ENCODE measurements at regions not wholly inside any gene's neighbourhood (a gene's known extent, or its start where the extent isn't known, plus 50 kb on each side); places are given as distances from the start of the nearest gene placed in this dataset.
"Not testable (repeated sequence)": the region's sequence is repeated elsewhere in the genome, so short reads cannot be mapped to it uniquely, and the experiment has no call there.

- POLR2A ChIA-PET = no interaction called here
- TF ChIP-seq ZNF202 (tag by site-specific recombination; IDR thresholded peaks at IDR 0.05; ENCODE audit: borderline replicate concordance) (no peak), ZNF548 (tag by site-specific recombination; IDR thresholded peaks at IDR 0.05) (no peak), ZNF362 (tag by site-specific recombination; IDR thresholded peaks at IDR 0.05) (no peak), CTCF (tag by site-specific recombination; IDR thresholded peaks at IDR 0.05) (no peak), ZNF791 (tag by site-specific recombination; IDR thresholded peaks at IDR 0.05) (no peak), HOXA7 (CRISPR knock-in tag; IDR thresholded peaks at IDR 0.05; ENCODE audit: borderline replicate concordance) (no peak), ZBTB48 (tag by site-specific recombination; IDR thresholded peaks at IDR 0.05) (no peak), ZNF704 (tag by site-specific recombination; IDR thresholded peaks at IDR 0.05) (no peak), ZNF843 (tag by site-specific recombination; IDR thresholded peaks at IDR 0.05) (no peak), ZNF211 (tag by site-specific recombination; IDR thresholded peaks at IDR 0.05; ENCODE audit: low read depth) (no peak), ZNF157 (tag by site-specific recombination; IDR thresholded peaks at IDR 0.05) (no peak), ELK4 (IDR thresholded peaks at IDR 0.05; ENCODE audit: borderline replicate concordance, low read depth, low read length) (no peak), ZNF24 (tag by site-specific recombination; IDR thresholded peaks at IDR 0.05) (no peak), ZNF629 (tag by site-specific recombination; IDR thresholded peaks at IDR 0.05) (no peak), ZNF19 (tag by site-specific recombination; IDR thresholded peaks at IDR 0.05; ENCODE audit: low read depth) (no peak), GLIS2 (tag by site-specific recombination; IDR thresholded peaks at IDR 0.05) (no peak), HIC1 (tag by site-specific recombination; IDR thresholded peaks at IDR 0.05) (no peak), ZNF518A (tag by site-specific recombination; conservative IDR thresholded peaks at IDR 0.05; ENCODE audit: low read depth) (no peak), YY1 (tag by site-specific recombination; IDR thresholded peaks at IDR 0.05) (no peak), ATF2 (tag by site-specific recombination; IDR thresholded peaks at IDR 0.05; ENCODE audit: low read depth) (no peak)
- H3K36me3 ChIP-seq (ENCODE audit: control insufficient read depth in 2 of 2, insufficient read depth in 1 of 2, low read length in 2 of 2) = no peaks in the 10 kb centered on the region
- no peak overlapping the region for H3K27ac ChIP-seq (ENCODE audit: extremely low read depth, low read depth, low read length)
- CTCF ChIA-PET = interaction anchor here (1.0 kb wide), 1 partner anchor 29 kb away, joined by 3 read pairs; no protein-coding TSS in a partner anchor
- no peaks in the 10 kb centered on the region for H3K4me1 ChIP-seq (ENCODE audit: control insufficient read depth, insufficient read depth, low read length)
- H3K9me3 ChIP-seq (ENCODE audit: control insufficient read depth, insufficient read depth, low read depth, low read length) = no peaks in the 10 kb centered on the region; the same call in 1 of the 2 replicates
- H3K4me3 ChIP-seq (ENCODE audit: low read depth, low read length) = no peak overlapping the region
These were observed 56.1 kb downstream of the FEZF1 start for GRCh38 chr7:122248472-122248871.

GRCh38 chr7:122238729-122239128 lies 65.8 kb downstream of the FEZF1 start:
- H3K4me3 ChIP-seq (ENCODE audit: low read depth, low read length); CTCF ChIA-PET; H3K4me1 ChIP-seq (ENCODE audit: control insufficient read depth, insufficient read depth, low read length); H3K9me3 ChIP-seq (ENCODE audit: control insufficient read depth, insufficient read depth, low read depth, low read length); H3K36me3 ChIP-seq (ENCODE audit: control insufficient read depth in 2 of 2, insufficient read depth in 1 of 2, low read length in 2 of 2); H3K27ac ChIP-seq (ENCODE audit: extremely low read depth, low read depth, low read length); POLR2A ChIA-PET: not testable (repeated sequence)
